A673 (cell line): ENCODE measurements at regions not wholly inside any gene's neighbourhood (a gene's known extent, or its start where the extent isn't known, plus 50 kb on each side); places are given as distances from the start of the nearest gene placed in this dataset.

Experiments used
- BruUV-seq: library from RNA; stranded (reverse); fragments of 400-500 nt; replicated peaks from 2 replicates; lab custom pipeline; 2021; lab: Mats Ljungman, UMichigan
- CTCF ChIA-PET: fragments of 300-600 bp; sonication (Branson Sonifier 250); formaldehyde crosslinking; loops from one replicate; lab custom pipeline; 2022; ENCODE audit warnings: antibody characterized with exemption; lab: Charles Lee
- POLR2A ChIA-PET: fragments of 300-600 bp; sonication (Branson Sonifier 250); formaldehyde crosslinking; loops from one replicate; lab custom pipeline; 2022; ENCODE audit warnings: antibody characterized with exemption; ENCODE audit not compliant: low non-redundant PET; lab: Charles Lee
- DNase-seq: peaks from one replicate; pipeline ENCODE4 v3.0.0-alpha.2; 2015; ENCODE audit warnings: low spot score
- H3K27ac ChIP-seq: fragments of 200-600 bp; sonication (generic); 2 replicates; pipeline ENCODE4 v1.5.1; 2016; ENCODE audit warnings: mixed run types, low read depth, mild to moderate bottlenecking, mixed read lengths, antibody characterized with exemption, low read length; ENCODE audit not compliant: poor library complexity, severe bottlenecking
- H3K27me3 ChIP-seq: fragments of 200-600 bp; sonication (generic); replicated peaks from 2 replicates; pipeline ENCODE4 v1.6.1; 2017; ENCODE audit warnings: mixed run types, low read depth, mild to moderate bottlenecking, mixed read lengths, antibody characterized with exemption, low read length; ENCODE audit not compliant: insufficient read depth, poor library complexity
- H3K36me3 ChIP-seq: fragments of 200-600 bp; sonication (generic); 2 replicates; pipeline ENCODE4 v1.6.1; 2016; ENCODE audit warnings: mixed run types, mild to moderate bottlenecking, mixed read lengths, antibody characterized with exemption, low read length; ENCODE audit not compliant: insufficient read depth, poor library complexity, severe bottlenecking
- H3K4me1 ChIP-seq: fragments of 200-600 bp; sonication (generic); 2 replicates; pipeline ENCODE4 v1.6.1; 2017; ENCODE audit warnings: mixed run types, mild to moderate bottlenecking, mixed read lengths, antibody characterized with exemption, low read length; ENCODE audit not compliant: insufficient read depth, poor library complexity, severe bottlenecking
- H3K4me3 ChIP-seq: fragments of 200-600 bp; sonication (generic); 2 replicates; pipeline ENCODE4 v1.5.1; 2016; ENCODE audit warnings: low read depth, mixed run types, mild to moderate bottlenecking, mixed read lengths, low read length; ENCODE audit not compliant: poor library complexity, severe bottlenecking
- H3K9me3 ChIP-seq: fragments of 200-600 bp; sonication (generic); 2 replicates; pipeline ENCODE4 v1.6.1; 2016; ENCODE audit warnings: mixed run types, low read depth, mild to moderate bottlenecking, mixed read lengths, antibody characterized with exemption, low read length; ENCODE audit not compliant: poor library complexity, severe bottlenecking
- CTCF ChIP-seq: fragments of 300-800, 200-600 bp; sonication (generic); conservative IDR thresholded peaks from 2 replicates; pipeline ENCODE4 v1.5.1; 2017; ENCODE audit warnings: low read depth, mild to moderate bottlenecking, antibody characterized with exemption, low read length, moderate library complexity, mixed read lengths
- EZH2 ChIP-seq: fragments of 200-600 bp; sonication (generic); IDR thresholded peaks from 2 replicates; pipeline ENCODE4 v1.6.1; 2017; ENCODE audit warnings: borderline replicate concordance, low read depth, mild to moderate bottlenecking, mixed read lengths, antibody characterized with exemption, low read length; ENCODE audit not compliant: poor library complexity, severe bottlenecking
- intact Hi-C: fragments of 100-400 bp; cut with micrococcal nuclease; formaldehyde crosslinking; loops from one replicate; pipeline ENCODE4 v1.10.0; 2022; ENCODE audit not compliant: unreplicated experiment

- no peaks in the 10 kb centered on the region for H3K9me3 ChIP-seq
- no peak overlapping the region for H3K4me3 ChIP-seq
- BruUV-seq, result no TSS peak
- CTCF ChIA-PET, result no interaction called here
- peaks cover 3% of the 10 kb centered on the region for H3K4me1 ChIP-seq
- H3K27me3 ChIP-seq, result no peaks in the 10 kb centered on the region
- H3K36me3 ChIP-seq, result no peaks in the 10 kb centered on the region
- H3K27ac ChIP-seq, result no peak overlapping the region
- DNase-seq, result no peak
- intact Hi-C loops, result no loop called here
- TF ChIP-seq EZH2, result no peak
- TF ChIP-seq CTCF, result no peak
- POLR2A ChIA-PET, result no interaction called here
Measured at GRCh38 chr18:68234131-68234530, 480.8 kb downstream of the TMX3 start.

- H3K27me3 ChIP-seq, result no peaks in the 10 kb centered on the region
- BruUV-seq, result no TSS peak
- ChIA-PET CTCF (no interaction called here), POLR2A (no interaction called here)
- peak; percentile 33 for DNase-seq
- no peak overlapping the region for H3K4me3 ChIP-seq
- H3K4me1 ChIP-seq, result peaks cover 3% of the 10 kb centered on the region
- H3K27ac ChIP-seq, result no peak overlapping the region
- H3K9me3 ChIP-seq, result no peaks in the 10 kb centered on the region
- TF ChIP-seq CTCF (no peak), EZH2 (no peak)
- intact Hi-C loops, result no loop called here
- no peaks in the 10 kb centered on the region for H3K36me3 ChIP-seq
Measured at GRCh38 chr18:68233018-68233417, 481.9 kb downstream of the TMX3 start.

DNA sequence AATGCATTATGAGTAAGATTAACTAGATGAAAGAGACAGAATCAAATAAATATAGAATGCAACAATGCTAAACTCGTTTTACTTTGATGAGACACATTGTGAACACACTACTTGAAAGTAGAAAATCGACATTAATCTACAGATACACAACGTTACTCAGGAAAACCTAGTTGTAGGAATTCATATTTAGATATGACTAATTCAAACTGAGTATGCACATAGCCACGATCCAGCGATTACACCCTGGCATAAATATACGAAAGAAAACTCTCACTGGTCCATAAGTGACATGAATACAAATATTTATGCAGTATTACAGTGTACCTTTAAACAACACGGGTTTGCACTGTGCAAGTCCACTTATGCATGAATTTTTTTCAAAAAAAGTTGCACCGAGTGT lies 485.6 kb downstream of the TMX3 start:
- Histone ChIP-seq H3K4me3 (no peak overlapping the region), H3K4me1 (peaks cover 3% of the 10 kb centered on the region), H3K27me3 (no peaks in the 10 kb centered on the region), H3K9me3 (no peaks in the 10 kb centered on the region), H3K27ac (no peak overlapping the region), H3K36me3 (no peaks in the 10 kb centered on the region)
- DNase-seq, result no peak
- CTCF ChIA-PET, result no interaction called here
- POLR2A ChIA-PET, result no interaction called here
- no peak for TF ChIP-seq EZH2
- TF ChIP-seq CTCF, result no peak
- intact Hi-C loops, result no loop called here
- BruUV-seq, result no TSS peak
